ENCODE measurements at regions not wholly inside any gene's neighbourhood (a gene's known extent, or its start where the extent isn't known, plus 50 kb on each side); places are given as distances from the start of the nearest gene placed in this dataset.
A peak's percentile ranks its signal among the peaks of the same experiment; 100 is the strongest.

DNA sequence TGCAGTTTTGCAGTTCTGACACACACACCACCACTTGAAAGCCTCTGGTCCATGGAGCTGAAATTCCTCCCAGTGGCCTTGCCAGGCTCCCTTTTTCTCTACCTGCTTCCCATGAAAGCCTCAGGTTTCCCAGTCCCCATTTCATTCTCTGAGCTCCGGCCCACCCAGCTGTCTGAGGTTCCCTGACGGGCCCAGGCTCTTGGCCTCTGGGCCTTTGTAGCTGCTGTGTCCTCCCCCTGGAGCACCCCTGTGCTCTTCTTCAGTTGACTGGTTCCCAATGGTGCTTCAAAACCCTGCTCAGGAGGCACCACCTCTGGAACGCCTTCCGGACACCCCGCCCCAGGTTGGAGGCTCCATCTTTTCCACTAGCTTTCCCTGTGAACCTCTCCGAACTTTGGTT is 155.9 kb upstream of the SHB start:
- no peak for DNase-seq

DNA sequence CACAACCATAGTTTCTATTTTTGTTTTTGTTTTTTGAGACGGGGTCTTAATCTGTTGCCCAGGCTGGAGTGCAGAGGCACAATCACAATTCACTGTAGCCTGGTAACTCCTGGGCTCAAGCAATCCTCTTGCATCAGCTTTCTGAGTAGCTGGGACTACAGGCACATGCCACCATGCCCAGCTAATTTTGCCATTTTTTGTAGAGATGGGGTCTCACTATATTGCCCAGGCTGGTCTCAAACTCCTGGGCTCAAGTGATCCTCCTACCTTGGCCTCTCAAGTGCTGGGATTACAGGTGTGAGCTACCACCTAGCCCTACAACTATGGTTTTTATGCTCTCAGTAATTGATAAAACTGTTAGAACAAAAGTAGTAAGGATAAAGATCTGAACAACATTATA is 147.5 kb upstream of the SHB start:
- DNase-seq, result no peak

DNA sequence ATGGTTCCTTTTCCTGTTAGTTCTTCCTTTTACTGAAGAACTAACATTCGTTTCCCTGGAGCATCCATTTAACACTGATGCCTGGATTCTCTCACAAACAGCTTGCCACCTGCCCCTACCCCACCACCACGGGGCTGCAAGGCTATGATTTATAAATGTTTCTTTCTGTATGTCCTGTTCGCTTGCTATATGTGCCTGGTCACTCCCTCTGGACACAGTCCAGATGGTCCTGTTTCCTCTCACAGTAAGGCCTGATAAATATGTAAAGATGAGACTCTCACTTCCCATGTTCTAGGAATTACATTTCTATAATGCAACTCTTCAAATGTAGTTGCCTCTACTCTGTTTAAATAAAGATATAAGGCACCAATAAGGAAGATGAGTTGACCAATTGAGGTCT is 146.4 kb upstream of the SHB start:
- DNase-seq, result no peak

- DNase-seq, result no peak
These were observed 145.4 kb upstream of the SHB start for GRCh38 chr9:38214432-38214831.

DNA sequence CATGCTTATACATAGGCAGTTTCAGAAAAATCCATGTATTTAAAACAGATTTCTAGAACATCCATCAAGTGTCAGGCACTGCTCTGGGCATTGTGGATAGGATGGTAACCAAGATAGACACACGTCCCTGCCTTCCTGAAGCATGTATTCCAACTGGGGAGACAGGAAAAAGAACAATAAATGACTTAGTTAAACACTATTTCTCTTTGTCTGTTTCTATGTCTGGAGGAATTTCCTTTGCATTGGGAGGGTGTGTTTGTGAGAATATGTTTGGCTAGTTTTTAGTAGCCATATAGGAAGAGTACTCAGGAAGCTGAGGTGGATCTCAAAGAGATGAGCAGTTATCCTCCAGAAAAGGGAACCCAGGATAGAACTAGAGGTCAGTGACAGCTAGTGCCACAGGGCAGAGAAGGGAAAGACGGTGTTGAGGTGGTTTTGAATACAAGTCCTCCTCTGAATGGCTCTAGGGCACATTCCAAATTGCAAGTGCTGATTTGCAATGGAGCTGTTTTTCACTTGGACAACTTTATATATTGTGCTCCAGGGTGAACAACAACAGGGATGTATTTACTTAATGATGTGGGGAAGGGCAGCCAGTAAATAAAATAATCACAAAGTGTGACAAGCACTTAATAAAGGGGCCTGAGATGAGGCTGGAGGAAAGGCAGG is 144.7 kb upstream of the SHB start:
- DNase-seq, result no peak

DNA sequence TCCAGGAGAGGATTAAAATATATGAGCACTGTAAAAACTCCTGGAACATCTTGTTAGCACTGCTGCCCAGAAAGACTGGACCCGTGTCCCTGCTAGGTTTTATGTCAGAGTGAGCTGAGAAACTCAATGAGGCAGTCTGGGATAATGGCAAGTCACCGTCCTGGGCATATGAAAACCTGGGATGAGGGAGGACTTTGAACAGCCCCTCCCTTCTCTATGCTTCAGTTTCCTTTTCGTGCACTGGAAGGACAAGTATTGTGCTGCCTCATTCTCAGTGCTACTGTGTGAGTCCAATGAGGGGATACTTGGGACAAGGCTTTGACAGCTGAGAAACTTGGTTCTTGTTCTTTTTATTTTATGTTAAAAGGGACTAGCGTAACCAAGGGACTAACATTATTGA is 143.0 kb upstream of the SHB start:
- no peak for DNase-seq

- DNase-seq, result no peak
These were observed 142.0 kb upstream of the SHB start for GRCh38 chr9:38211002-38211401.

DNA sequence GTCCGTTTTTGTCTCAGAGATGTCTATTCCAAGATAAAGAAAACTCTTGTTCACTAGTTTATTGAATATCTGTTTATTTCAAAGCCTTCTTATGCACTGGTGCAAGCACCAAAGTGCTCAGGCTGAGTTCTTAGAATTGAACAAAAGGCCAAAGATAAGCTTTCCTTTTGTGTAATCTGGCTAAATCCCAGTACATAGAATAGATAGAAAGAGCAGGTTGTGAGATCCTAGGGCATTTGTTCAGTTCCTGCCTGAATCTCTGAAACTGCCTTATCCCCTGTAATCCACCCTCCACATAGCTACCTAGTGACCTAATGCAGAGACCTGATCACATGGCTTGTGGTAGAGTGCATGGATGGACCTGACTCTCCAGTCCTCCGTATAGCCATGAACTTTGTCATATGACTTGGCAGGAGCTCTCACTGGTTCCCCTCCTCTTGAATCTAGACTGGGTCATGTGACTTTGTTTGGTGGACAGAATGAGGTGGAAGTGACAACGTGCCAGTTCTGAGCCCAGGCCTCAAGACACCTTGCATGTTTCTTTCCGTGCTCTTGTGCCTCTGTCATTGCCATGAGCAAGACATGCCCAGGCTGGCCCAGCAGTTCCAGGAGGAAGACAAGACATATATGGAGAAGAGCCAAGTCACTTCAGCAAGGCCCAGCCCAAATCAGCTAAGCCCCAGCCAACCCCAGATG is 139.3 kb upstream of the SHB start:
- no peak for DNase-seq

DNA sequence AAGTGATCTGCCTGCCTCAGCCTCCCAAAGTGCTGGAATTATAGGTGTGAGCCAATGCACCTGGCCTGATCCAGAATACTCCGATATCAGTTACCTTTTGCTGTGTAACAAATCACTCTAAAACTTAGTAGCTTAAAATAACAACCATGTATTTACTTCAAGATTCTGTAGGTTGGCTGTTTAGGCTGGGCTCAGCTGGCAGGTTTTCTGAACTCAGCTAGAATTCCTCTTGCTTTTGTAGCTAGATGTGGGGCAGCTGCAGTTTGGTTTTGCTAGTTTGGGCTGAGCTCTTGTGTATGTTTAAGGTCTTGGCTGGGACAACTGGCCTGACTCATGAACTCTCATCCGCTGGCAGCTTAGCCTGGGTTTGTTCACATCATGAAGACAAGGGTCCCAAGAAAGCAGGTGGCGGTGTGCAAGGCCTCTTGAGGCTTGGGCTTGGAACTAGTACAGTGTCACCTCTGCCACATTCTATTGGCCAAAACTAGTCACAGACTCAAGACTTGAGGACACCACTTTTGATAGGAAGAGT is 138.3 kb upstream of the SHB start:
- no peak for DNase-seq

- no peak for DNase-seq
These were observed 136.3 kb upstream of the SHB start for GRCh38 chr9:38205279-38205678.

- no peak for DNase-seq
These were observed 133.4 kb upstream of the SHB start for GRCh38 chr9:38202336-38202938.

DNA sequence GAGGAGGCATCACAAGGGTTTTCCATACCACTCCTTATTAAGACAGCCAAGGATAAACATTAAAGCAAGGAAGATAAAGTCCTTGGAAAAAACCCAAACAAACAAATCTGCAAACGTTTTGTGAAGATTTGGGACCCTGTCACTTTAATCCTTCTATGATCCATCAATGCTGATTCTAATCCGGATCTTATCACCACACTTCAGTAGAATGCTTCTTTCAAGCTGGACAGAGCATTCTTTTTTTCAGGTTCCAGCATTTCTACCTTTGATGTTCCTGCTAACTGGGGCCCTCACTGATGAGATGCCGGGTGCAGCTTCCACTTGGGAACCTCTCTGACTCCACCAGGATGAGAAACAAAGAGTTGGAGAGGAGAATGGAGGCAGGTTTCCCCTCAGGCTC is 132.8 kb upstream of the SHB start:
- DNase-seq, result no peak

DNA sequence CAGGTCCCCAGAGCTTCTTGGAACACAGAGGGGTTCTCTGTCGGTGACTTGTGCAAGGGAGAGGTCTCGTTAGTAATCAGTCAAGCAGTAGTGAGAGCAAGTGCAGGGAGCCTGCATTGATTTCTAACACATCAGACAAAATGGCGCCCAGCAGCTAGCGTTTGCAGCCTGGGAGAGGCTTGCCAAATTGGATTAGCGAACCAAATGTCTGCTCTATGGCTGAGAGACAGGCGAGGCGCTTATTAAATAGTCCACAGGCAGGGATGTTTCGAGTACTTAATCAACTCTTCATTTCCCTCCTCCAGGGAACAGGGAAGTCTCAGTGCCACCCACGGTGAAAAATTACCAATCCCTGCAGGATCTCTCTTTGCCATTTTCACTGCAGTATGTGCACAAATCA is 131.4 kb upstream of the SHB start:
- DNase-seq, result no peak

- no peak for DNase-seq
These were observed 129.1 kb upstream of the SHB start for GRCh38 chr9:38198140-38198539.

- no peak for DNase-seq
These were observed 127.7 kb upstream of the SHB start for GRCh38 chr9:38196714-38197113.

DNA sequence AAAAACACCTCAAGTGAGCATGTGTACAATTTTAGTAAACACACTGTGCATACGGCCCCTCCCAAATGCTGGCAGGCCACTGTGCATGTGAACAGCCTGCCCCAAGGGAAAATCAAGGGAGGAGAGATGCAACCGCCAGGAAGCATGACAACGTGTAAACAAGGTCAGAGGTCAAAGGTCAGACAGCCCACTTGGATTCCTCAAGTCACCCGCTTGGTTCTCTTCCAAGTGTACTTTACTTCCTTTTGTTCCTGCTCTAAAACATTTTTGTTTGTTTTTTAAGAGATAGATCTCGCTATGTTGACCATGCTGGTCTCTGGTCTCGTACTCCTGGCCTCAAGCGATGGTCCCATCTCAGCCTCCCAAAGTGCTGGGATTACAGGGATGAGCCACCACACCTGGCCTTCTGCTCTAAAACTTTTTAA is 126.7 kb upstream of the SHB start:
- DNase-seq, result no peak

DNA sequence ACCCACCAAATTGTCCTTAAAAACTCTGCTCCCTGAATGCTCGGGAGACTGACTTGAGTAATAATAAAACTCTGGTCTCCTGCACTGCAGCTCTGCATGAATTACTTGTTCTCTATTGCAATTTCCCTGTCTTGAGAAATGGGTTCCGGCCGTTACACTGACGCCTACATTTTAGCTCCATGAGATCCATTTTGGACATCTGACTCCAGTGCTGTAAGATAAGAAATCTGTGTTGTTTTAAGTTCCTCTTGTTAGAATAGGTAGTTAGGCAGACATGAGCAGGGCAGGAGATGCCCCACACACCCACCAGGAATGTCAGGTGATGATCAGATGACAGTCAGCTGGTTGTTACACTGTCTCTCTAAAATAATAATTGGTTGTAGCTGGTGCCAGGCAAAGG is 125.8 kb upstream of the SHB start:
- no peak for DNase-seq

- no peak for DNase-seq
These were observed 123.8 kb upstream of the SHB start for GRCh38 chr9:38192731-38193265.

GRCh38 chr9:38186404-38187115 is 117.5 kb upstream of the SHB start:
- DNase-seq, result no peak

GRCh38 chr9:38185647-38186403 is 116.8 kb upstream of the SHB start:
- no peak for DNase-seq

DNA sequence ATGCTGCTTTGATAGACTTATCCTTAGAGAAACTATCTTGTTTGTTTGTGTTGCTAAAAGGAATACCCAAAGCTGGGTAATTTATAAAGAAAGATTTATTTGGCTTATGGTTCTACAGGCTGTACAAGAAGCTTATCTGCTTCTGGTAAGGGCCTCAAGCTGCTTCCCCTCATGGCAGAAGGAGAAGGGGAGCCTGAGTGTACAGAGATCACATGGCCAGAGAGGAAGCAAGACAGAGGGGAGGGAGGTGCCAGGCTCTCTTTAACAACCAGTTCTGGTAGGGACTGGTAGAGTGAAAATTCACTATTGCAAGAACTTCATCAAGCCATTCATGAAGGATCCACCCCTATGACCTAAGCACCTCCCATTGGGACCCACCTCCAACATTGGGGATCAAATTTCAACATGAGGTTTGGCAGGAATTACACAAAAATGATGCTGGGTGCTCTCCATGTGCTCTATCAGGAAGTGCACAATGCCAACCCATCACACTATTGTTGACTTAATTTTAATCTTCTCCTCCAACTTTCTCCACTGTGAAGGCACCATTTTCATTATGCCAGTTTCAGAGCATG is 115.1 kb upstream of the SHB start:
- no peak for DNase-seq

DNA sequence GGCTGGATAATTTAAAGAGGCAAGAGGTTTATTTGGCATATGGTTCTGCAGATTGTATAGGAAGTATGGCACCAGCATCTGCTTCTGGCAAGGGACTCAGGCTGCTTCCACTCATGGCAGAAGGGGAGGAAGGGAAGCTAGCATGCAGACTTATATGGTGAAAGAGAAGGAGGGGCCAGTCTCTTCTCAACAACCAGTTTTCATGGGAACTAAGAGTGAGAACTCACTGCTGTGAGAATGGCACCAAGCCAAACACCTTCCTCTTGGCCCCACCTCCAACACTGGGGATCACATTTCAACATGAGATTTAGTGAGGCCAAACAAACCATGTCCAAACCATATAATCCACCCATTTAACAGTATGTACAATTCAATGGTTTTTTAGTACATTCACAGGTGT is 113.3 kb upstream of the SHB start:
- peak; percentile 29 for DNase-seq

Measured in NCI-H187 treated with DMSO at 0.1 percent for 48 hours (cell line).